ENCODE measurements at regions not wholly inside any gene's neighbourhood (a gene's known extent, or its start where the extent isn't known, plus 50 kb on each side); places are given as distances from the start of the nearest gene placed in this dataset.

DNA sequence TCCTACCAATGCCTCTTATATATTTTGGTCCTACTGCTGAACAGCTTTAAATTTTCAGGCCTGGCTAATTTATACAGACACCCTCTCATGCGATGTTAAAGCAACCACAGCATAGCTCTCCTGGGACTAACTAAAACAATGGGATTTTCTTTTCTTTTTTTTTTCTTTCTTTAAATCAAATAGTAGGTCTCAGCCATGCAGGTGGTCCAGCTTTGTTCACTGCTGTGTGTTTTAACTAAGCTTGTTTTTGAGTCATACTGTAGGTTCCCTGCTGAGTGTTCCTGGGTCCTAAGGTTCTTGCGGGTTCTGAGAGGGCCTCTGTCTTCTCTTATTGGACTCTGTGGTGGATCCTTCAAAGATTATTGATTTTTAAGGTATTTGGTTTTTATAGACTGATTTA is 113.1 kb upstream of the SORCS1 start:
- Histone ChIP-seq H3K9ac (ENCODE audit: low read depth in 1 of 2, low read length in 2 of 2) (no peak overlapping the region), H3K36me3 (ENCODE audit: control insufficient read depth in 4 of 4, insufficient read depth in 3 of 4, low read depth in 1 of 4, low read length in 3 of 4) (no peaks in the 10 kb centered on the region), H3K4me1 (ENCODE audit: control insufficient read depth in 4 of 4, insufficient read depth in 4 of 4, low read length in 3 of 4) (no peaks in the 10 kb centered on the region), H3K27me3 (ENCODE audit: control insufficient read depth in 4 of 4, insufficient read depth in 4 of 4, low read length in 3 of 4) (no peaks in the 10 kb centered on the region), H3K9me3 (ENCODE audit: control insufficient read depth in 4 of 4, low read length in 3 of 4) (no peaks in the 10 kb centered on the region), H3K4me3 (ENCODE audit: low read depth in 1 of 3, low read length in 3 of 3) (no peak overlapping the region), H3K27ac (ENCODE audit: low read depth in 1 of 2, low read length in 2 of 2) (no peak overlapping the region)
- 72% methylated on average over 2 of the region's 2 CpGs for WGBS
- no peak for TF ChIP-seq FOXA2 (IDR thresholded peaks at IDR 0.05)
- TF ChIP-seq, protein P1, sequence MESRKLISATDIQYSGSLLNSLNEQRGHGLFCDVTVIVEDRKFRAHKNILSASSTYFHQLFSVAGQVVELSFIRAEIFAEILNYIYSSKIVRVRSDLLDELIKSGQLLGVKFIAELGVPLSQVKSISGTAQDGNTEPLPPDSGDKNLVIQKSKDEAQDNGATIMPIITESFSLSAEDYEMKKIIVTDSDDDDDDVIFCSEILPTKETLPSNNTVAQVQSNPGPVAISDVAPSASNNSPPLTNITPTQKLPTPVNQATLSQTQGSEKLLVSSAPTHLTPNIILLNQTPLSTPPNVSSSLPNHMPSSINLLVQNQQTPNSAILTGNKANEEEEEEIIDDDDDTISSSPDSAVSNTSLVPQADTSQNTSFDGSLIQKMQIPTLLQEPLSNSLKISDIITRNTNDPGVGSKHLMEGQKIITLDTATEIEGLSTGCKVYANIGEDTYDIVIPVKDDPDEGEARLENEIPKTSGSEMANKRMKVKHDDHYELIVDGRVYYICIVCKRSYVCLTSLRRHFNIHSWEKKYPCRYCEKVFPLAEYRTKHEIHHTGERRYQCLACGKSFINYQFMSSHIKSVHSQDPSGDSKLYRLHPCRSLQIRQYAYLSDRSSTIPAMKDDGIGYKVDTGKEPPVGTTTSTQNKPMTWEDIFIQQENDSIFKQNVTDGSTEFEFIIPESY (IDR thresholded peaks at IDR 0.05) = no peak
- TF ChIP-seq, protein P2, sequence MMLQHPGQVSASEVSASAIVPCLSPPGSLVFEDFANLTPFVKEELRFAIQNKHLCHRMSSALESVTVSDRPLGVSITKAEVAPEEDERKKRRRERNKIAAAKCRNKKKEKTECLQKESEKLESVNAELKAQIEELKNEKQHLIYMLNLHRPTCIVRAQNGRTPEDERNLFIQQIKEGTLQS (IDR thresholded peaks at IDR 0.05) = no peak
- TF ChIP-seq HNF4G (IDR thresholded peaks at IDR 0.05) = no peak
- TF ChIP-seq, protein P3, sequence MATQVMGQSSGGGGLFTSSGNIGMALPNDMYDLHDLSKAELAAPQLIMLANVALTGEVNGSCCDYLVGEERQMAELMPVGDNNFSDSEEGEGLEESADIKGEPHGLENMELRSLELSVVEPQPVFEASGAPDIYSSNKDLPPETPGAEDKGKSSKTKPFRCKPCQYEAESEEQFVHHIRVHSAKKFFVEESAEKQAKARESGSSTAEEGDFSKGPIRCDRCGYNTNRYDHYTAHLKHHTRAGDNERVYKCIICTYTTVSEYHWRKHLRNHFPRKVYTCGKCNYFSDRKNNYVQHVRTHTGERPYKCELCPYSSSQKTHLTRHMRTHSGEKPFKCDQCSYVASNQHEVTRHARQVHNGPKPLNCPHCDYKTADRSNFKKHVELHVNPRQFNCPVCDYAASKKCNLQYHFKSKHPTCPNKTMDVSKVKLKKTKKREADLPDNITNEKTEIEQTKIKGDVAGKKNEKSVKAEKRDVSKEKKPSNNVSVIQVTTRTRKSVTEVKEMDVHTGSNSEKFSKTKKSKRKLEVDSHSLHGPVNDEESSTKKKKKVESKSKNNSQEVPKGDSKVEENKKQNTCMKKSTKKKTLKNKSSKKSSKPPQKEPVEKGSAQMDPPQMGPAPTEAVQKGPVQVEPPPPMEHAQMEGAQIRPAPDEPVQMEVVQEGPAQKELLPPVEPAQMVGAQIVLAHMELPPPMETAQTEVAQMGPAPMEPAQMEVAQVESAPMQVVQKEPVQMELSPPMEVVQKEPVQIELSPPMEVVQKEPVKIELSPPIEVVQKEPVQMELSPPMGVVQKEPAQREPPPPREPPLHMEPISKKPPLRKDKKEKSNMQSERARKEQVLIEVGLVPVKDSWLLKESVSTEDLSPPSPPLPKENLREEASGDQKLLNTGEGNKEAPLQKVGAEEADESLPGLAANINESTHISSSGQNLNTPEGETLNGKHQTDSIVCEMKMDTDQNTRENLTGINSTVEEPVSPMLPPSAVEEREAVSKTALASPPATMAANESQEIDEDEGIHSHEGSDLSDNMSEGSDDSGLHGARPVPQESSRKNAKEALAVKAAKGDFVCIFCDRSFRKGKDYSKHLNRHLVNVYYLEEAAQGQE (IDR thresholded peaks at IDR 0.05) = no peak
- no peak for TF ChIP-seq YY1 (IDR thresholded peaks at IDR 0.05)
- no peak for TF ChIP-seq EGR1 (IDR thresholded peaks at IDR 0.05; ENCODE audit: low read depth in 2 of 2)
- no peak for TF ChIP-seq RAD21 (IDR thresholded peaks at IDR 0.05)
- no peak for TF ChIP-seq JUND (IDR thresholded peaks at IDR 0.05)
- TF ChIP-seq RXRA (IDR thresholded peaks at IDR 0.05) = no peak
- no peak for TF ChIP-seq SP1 (IDR thresholded peaks at IDR 0.05)
- no peak for TF ChIP-seq NR2F2 (IDR thresholded peaks at IDR 0.05)
- TF ChIP-seq, protein P4, sequence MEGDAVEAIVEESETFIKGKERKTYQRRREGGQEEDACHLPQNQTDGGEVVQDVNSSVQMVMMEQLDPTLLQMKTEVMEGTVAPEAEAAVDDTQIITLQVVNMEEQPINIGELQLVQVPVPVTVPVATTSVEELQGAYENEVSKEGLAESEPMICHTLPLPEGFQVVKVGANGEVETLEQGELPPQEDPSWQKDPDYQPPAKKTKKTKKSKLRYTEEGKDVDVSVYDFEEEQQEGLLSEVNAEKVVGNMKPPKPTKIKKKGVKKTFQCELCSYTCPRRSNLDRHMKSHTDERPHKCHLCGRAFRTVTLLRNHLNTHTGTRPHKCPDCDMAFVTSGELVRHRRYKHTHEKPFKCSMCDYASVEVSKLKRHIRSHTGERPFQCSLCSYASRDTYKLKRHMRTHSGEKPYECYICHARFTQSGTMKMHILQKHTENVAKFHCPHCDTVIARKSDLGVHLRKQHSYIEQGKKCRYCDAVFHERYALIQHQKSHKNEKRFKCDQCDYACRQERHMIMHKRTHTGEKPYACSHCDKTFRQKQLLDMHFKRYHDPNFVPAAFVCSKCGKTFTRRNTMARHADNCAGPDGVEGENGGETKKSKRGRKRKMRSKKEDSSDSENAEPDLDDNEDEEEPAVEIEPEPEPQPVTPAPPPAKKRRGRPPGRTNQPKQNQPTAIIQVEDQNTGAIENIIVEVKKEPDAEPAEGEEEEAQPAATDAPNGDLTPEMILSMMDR (IDR thresholded peaks at IDR 0.05; ENCODE audit: low read depth, low read length, missing input control) = no peak
- TF ChIP-seq, protein P5, sequence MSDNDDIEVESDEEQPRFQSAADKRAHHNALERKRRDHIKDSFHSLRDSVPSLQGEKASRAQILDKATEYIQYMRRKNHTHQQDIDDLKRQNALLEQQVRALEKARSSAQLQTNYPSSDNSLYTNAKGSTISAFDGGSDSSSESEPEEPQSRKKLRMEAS (IDR thresholded peaks at IDR 0.05) = no peak
- TF ChIP-seq FOXA1 (IDR thresholded peaks at IDR 0.05) = no peak
- DNase-seq (ENCODE audit: low spot score) = no peak

DNA sequence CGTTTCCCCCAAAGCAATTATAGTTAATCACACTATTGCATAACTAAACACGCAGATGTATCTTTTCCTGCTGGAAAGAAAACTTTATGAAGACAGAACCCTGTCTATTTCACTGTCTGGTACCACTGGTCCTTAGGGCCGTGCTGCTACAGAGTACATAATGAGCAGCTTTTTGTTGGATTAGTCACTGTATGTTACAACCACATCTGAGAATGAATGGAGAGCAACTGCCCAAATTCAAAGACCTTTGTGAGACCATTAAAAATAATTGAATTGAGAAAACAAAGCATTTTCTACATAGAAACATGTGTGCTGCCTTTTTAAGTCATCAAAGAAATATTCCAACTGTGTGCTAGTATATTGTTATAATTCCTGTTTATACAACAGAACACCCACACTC is 111.3 kb upstream of the SORCS1 start:
- no peaks in the 10 kb centered on the region for H3K27me3 ChIP-seq (ENCODE audit: control insufficient read depth in 4 of 4, insufficient read depth in 4 of 4, low read length in 3 of 4)
- H3K9me3 ChIP-seq (ENCODE audit: control insufficient read depth in 4 of 4, low read length in 3 of 4) = no peaks in the 10 kb centered on the region
- no peak overlapping the region for H3K4me3 ChIP-seq (ENCODE audit: low read depth in 1 of 3, low read length in 3 of 3)
- no peak overlapping the region for H3K9ac ChIP-seq (ENCODE audit: low read depth in 1 of 2, low read length in 2 of 2)
- TF ChIP-seq, protein P4 (IDR thresholded peaks at IDR 0.05; ENCODE audit: low read depth, low read length, missing input control) = no peak
- no peak for TF ChIP-seq FOXA1 (IDR thresholded peaks at IDR 0.05)
- TF ChIP-seq, protein P1 (IDR thresholded peaks at IDR 0.05) = no peak
- TF ChIP-seq, protein P3 (IDR thresholded peaks at IDR 0.05) = no peak
- TF ChIP-seq, protein P5 (IDR thresholded peaks at IDR 0.05) = no peak
- TF ChIP-seq SP1 (IDR thresholded peaks at IDR 0.05) = no peak
- no peak for TF ChIP-seq YY1 (IDR thresholded peaks at IDR 0.05)
- no peaks in the 10 kb centered on the region for H3K36me3 ChIP-seq (ENCODE audit: control insufficient read depth in 4 of 4, insufficient read depth in 3 of 4, low read depth in 1 of 4, low read length in 3 of 4)
- no peak overlapping the region for H3K27ac ChIP-seq (ENCODE audit: low read depth in 1 of 2, low read length in 2 of 2)
- no peak for DNase-seq (ENCODE audit: low spot score)
- no peaks in the 10 kb centered on the region for H3K4me1 ChIP-seq (ENCODE audit: control insufficient read depth in 4 of 4, insufficient read depth in 4 of 4, low read length in 3 of 4)
- 63% methylated on average over 3 of the region's 3 CpGs for WGBS

Data from liver (tissue), 8 donors.